Hepatocyte (in vitro differentiated cells): ENCODE measurements at regions not wholly inside any gene's neighbourhood (a gene's known extent, or its start where the extent isn't known, plus 50 kb on each side); places are given as distances from the start of the nearest gene placed in this dataset.

ENCODE experiments used
- DNase-seq: peaks from one replicate; pipeline ENCODE4 v3.0.0-alpha.2; 2016; ENCODE audit warnings: low spot score
- H2AFZ ChIP-seq: fragments of 200-600 bp; sonication (generic); 2 replicates; pipeline ENCODE4 v1.6.0; 2016; ENCODE audit warnings: antibody characterized with exemption, mild to moderate bottlenecking
- H3K27ac ChIP-seq: fragments of 200-600 bp; sonication (generic); 2 replicates; pipeline ENCODE4 v1.5.1; 2016; ENCODE audit warnings: mild to moderate bottlenecking
- H3K27me3 ChIP-seq: fragments of 200-600 bp; sonication (generic); 2 replicates; pipeline ENCODE4 v1.6.1; 2016
- H3K36me3 ChIP-seq: fragments of 200-600 bp; sonication (generic); replicated peaks from 2 replicates; pipeline ENCODE4 v1.5.1; 2016; ENCODE audit warnings: low read depth; ENCODE audit not compliant: insufficient read depth
- H3K4me1 ChIP-seq: fragments of 200-600 bp; sonication (generic); 2 replicates; pipeline ENCODE4 v1.5.1; 2016; ENCODE audit warnings: mild to moderate bottlenecking, moderate library complexity; ENCODE audit not compliant: insufficient read depth
- H3K4me2 ChIP-seq: fragments of 200-600 bp; sonication (generic); 2 replicates; pipeline ENCODE4 v1.6.0; 2016
- H3K4me3 ChIP-seq: fragments of 200-600 bp; sonication (generic); 2 replicates; pipeline ENCODE4 v1.5.1; 2016; ENCODE audit warnings: mild to moderate bottlenecking
- H3K79me2 ChIP-seq: fragments of 200-600 bp; sonication (generic); 2 replicates; pipeline ENCODE4 v1.6.0; 2017; ENCODE audit warnings: mild to moderate bottlenecking
- H3K9me2 ChIP-seq: fragments of 200-600 bp; sonication (generic); replicated peaks from 2 replicates; pipeline ENCODE4 v1.6.0; 2017; ENCODE audit warnings: mild to moderate bottlenecking; ENCODE audit not compliant: insufficient read depth
- H3K9me3 ChIP-seq: fragments of 200-600 bp; sonication (generic); 2 replicates; pipeline ENCODE4 v1.5.1; 2016; ENCODE audit warnings: low read depth, mild to moderate bottlenecking
- H4K20me1 ChIP-seq: fragments of 200-600 bp; sonication (generic); 2 replicates; pipeline ENCODE4 v1.6.0; 2016; ENCODE audit warnings: mild to moderate bottlenecking; ENCODE audit not compliant: insufficient read depth, poor library complexity, severe bottlenecking
- EZH2 ChIP-seq: fragments of 200-600 bp; sonication (generic); IDR thresholded peaks from 2 replicates; pipeline ENCODE4 v1.6.1; 2016; ENCODE audit warnings: antibody characterized with exemption, mild to moderate bottlenecking, borderline replicate concordance
- EZH2phosphoT487 ChIP-seq: fragments of 200-600 bp; sonication (generic); IDR thresholded peaks from one replicate; pipeline ENCODE4 v1.6.1; 2018; ENCODE audit warnings: antibody characterized with exemption, mild to moderate bottlenecking, low read depth, moderate library complexity; ENCODE audit not compliant: unreplicated experiment, severe bottlenecking
- WGBS: methylation state at CpG from one replicate; pipeline ENCODE4 v1.1.6; 2016; ENCODE audit warnings: low lambda C conversion rate; ENCODE audit errors: missing lambda C conversion rate; 5-methylcytosine and 5-hydroxymethylcytosine counted together
- TF ChIP-seq, protein P1 (sequence below): fragments of 200-600 bp; sonication (generic); IDR thresholded peaks from 2 replicates; pipeline ENCODE4 v1.5.1; 2016; ENCODE audit warnings: antibody characterized with exemption, mild to moderate bottlenecking; ENCODE audit not compliant: poor library complexity

DNA sequence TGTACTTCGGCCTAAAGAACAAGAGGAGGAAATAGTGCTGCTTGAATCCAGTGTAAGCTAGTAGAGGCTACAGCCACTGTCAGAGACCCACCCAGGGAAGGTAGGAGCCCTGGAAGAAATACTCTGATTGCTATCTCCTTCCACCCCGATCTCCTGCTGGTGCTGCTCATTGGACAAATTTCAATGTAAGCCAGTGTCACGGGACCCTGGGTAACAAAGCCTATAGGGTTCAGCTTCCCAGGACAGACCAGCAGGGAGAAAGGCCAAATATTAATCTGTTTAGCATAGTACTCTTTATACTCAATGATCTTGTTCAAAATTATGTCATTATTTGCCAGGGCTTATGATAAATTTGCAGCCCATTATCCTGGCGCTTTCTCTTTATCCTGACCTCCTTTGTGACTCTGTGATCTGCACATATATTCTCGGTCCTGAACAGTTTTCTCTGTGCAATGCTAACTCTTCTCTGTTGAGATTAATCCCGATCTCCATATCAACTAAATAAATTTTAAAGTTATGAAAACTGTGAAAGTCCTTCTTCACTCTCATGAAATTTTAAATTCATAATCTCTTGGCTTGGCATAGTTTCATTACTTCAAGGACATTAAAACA lies 218.8 kb upstream of the PREP start:
- no peaks in the 10 kb centered on the region for H3K9me3 ChIP-seq
- H3K4me2 ChIP-seq = no peak overlapping the region
- H2AFZ ChIP-seq = no peak overlapping the region
- H4K20me1 ChIP-seq = no peaks in the 10 kb centered on the region
- 82% methylated on average over 6 of the region's 6 CpGs for WGBS
- no peak for DNase-seq
- no peaks in the 10 kb centered on the region for H3K79me2 ChIP-seq
- H3K4me1 ChIP-seq = peaks cover 11% of the 10 kb centered on the region
- TF ChIP-seq EZH2phosphoT487 (no peak), EZH2 (no peak)
- TF ChIP-seq, protein P1, sequence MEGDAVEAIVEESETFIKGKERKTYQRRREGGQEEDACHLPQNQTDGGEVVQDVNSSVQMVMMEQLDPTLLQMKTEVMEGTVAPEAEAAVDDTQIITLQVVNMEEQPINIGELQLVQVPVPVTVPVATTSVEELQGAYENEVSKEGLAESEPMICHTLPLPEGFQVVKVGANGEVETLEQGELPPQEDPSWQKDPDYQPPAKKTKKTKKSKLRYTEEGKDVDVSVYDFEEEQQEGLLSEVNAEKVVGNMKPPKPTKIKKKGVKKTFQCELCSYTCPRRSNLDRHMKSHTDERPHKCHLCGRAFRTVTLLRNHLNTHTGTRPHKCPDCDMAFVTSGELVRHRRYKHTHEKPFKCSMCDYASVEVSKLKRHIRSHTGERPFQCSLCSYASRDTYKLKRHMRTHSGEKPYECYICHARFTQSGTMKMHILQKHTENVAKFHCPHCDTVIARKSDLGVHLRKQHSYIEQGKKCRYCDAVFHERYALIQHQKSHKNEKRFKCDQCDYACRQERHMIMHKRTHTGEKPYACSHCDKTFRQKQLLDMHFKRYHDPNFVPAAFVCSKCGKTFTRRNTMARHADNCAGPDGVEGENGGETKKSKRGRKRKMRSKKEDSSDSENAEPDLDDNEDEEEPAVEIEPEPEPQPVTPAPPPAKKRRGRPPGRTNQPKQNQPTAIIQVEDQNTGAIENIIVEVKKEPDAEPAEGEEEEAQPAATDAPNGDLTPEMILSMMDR = no peak
- H3K36me3 ChIP-seq = no peaks in the 10 kb centered on the region
- no peaks in the 10 kb centered on the region for H3K9me2 ChIP-seq
- peak overlapping the region; percentile 14 for H3K27ac ChIP-seq
- no peak overlapping the region for H3K4me3 ChIP-seq
- no peaks in the 10 kb centered on the region for H3K27me3 ChIP-seq

DNA sequence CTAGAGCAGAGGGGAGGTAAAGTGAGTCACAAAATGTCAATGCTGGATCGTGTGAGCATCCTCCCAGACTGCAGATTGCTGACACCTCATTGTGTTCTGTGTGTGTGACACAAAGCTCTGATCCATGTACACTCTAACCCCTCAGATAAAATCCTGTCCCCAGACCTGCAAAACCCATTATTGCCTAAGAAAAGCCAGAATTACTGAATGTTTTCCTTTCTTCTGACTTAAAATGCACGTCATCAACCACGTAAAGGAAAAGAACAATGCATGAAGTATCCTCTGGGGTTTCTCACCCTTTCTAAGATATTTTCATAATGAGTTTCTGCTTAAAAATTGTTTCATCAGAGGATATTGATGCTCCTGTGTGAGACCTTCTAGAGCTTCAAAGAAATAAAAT lies 218.0 kb upstream of the PREP start:
- H3K79me2 ChIP-seq = no peaks in the 10 kb centered on the region
- DNase-seq = no peak
- H3K27ac ChIP-seq = no peak overlapping the region
- no peak overlapping the region for H2AFZ ChIP-seq
- H3K36me3 ChIP-seq = no peaks in the 10 kb centered on the region
- H3K4me2 ChIP-seq = no peak overlapping the region
- H3K9me3 ChIP-seq = no peaks in the 10 kb centered on the region
- no peak overlapping the region for H3K4me3 ChIP-seq
- TF ChIP-seq, protein P1 = no peak
- TF ChIP-seq EZH2phosphoT487 (no peak), EZH2 (no peak)
- no peaks in the 10 kb centered on the region for H4K20me1 ChIP-seq
- WGBS = 80% methylated on average over 3 of the region's 3 CpGs
- H3K27me3 ChIP-seq = no peaks in the 10 kb centered on the region
- H3K4me1 ChIP-seq = peaks cover 11% of the 10 kb centered on the region
- no peaks in the 10 kb centered on the region for H3K9me2 ChIP-seq

DNA sequence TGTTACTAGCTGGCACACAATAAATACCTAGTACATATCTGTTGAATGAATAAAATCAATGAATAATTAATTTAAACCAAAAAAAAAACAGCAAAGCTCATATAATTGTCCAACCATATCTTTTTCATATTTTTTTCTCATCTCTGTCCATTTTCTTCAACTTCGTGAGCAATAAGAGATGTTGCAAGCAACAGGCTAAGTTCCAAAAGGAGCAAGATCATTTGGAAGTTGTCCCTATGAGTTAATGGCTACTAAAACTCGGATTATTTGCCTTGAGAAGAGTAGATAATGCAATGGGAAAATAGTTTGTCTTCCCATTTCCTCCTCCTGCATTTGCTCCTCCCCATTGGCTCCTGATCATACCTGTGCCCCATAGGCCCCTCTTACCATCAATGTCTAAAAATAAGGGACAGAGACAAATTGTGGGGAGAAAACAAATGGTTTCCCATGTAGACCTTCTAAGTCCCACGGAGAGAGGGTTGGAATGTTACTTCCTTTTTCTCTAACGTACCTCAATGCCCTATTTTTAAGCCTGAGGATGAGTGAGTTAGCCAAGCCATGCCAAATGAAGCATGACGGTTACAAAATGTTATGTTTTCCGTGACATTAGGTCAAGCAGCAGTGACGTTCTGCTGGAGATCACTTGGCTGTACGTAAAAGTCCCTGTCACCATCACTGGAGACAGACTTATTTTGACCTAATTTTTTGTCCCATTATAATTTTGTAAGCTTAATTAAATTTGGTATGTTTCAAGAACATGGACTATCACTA lies 217.3 kb upstream of the PREP start:
- 92% methylated on average over 8 of the region's 8 CpGs for WGBS
- no peaks in the 10 kb centered on the region for H3K79me2 ChIP-seq
- H3K36me3 ChIP-seq = no peaks in the 10 kb centered on the region
- TF ChIP-seq EZH2phosphoT487 (no peak), EZH2 (no peak)
- TF ChIP-seq, protein P1 = no peak
- no peak for DNase-seq
- no peaks in the 10 kb centered on the region for H3K9me2 ChIP-seq
- H3K27ac ChIP-seq = no peak overlapping the region
- peaks cover 11% of the 10 kb centered on the region for H3K4me1 ChIP-seq
- no peaks in the 10 kb centered on the region for H3K9me3 ChIP-seq
- no peaks in the 10 kb centered on the region for H3K27me3 ChIP-seq
- no peak overlapping the region for H2AFZ ChIP-seq
- H4K20me1 ChIP-seq = no peaks in the 10 kb centered on the region
- H3K4me2 ChIP-seq = no peak overlapping the region
- H3K4me3 ChIP-seq = no peak overlapping the region
